ENCODE measurements at regions not wholly inside any gene's neighbourhood (a gene's known extent, or its start where the extent isn't known, plus 50 kb on each side); places are given as distances from the start of the nearest gene placed in this dataset.

- TF ChIP-seq ZNF274 (IDR thresholded peaks at IDR 0.05; ENCODE audit: low read depth, low read length) (no peak), POLR2A (IDR thresholded peaks at IDR 0.05; ENCODE audit: borderline replicate concordance, extremely low read depth, insufficient read depth, insufficient read length) (no peak), EZH2 (IDR thresholded peaks at IDR 0.05) (no peak), EGR1 (IDR thresholded peaks at IDR 0.05; ENCODE audit: low read depth) (no peak), EZH2phosphoT487 (IDR thresholded peaks at IDR 0.05; ENCODE audit: borderline replicate concordance) (no peak), JUND (IDR thresholded peaks at IDR 0.05) (no peak), FOSL1 (IDR thresholded peaks at IDR 0.05; ENCODE audit: low read depth) (no peak)
- TF ChIP-seq, protein P1, sequence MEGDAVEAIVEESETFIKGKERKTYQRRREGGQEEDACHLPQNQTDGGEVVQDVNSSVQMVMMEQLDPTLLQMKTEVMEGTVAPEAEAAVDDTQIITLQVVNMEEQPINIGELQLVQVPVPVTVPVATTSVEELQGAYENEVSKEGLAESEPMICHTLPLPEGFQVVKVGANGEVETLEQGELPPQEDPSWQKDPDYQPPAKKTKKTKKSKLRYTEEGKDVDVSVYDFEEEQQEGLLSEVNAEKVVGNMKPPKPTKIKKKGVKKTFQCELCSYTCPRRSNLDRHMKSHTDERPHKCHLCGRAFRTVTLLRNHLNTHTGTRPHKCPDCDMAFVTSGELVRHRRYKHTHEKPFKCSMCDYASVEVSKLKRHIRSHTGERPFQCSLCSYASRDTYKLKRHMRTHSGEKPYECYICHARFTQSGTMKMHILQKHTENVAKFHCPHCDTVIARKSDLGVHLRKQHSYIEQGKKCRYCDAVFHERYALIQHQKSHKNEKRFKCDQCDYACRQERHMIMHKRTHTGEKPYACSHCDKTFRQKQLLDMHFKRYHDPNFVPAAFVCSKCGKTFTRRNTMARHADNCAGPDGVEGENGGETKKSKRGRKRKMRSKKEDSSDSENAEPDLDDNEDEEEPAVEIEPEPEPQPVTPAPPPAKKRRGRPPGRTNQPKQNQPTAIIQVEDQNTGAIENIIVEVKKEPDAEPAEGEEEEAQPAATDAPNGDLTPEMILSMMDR (IDR thresholded peaks at IDR 0.05 in 2 of 3, conservative IDR thresholded peaks at IDR 0.05 in 1 of 3; ENCODE audit: borderline replicate concordance in 1 of 3, insufficient read depth in 1 of 3, low read depth in 2 of 3, low read length in 2 of 3): no peak
These were observed 375.6 kb upstream of the SALL1 start for GRCh38 chr16:51526621-51527020.
